ENCODE measurements at regions not wholly inside any gene's neighbourhood (a gene's known extent, or its start where the extent isn't known, plus 50 kb on each side); places are given as distances from the start of the nearest gene placed in this dataset.
"Not testable (repeated sequence)": the region's sequence is repeated elsewhere in the genome, so short reads cannot be mapped to it uniquely, and the experiment has no call there.

DNA sequence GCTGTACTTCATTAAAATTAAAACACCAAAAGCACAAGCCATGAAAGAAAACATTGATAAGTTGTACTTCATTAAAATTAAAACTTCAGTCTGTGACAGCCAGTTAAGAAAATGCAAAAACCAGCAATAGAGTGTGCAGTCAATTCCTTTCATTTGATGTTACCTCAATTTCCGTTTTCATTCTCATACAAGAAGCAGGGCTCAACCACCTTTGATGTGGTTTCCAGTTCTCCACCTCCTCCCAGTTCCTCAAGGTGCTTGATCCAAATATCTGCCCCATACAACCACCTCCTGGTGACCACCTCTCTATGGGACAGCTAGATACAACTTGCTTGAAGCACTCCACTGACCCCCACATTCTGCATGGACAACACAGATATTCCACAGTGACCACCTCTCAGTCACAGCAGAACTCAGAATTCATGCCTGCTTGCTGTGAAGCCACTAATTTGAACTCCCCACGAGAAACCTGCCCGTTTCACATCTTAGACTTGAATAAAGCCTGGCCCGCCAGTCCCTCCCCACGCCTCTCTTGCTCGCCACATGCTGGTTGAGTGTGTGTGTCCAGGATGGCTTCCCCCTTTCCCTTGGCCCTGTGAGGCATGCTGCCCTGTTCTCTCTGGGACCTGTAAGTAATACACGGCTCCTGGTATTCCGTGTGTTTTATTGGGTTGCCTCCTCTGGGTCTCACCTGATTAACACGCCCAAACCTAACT is 66.1 kb downstream of the FAM50B start:
- Histone ChIP-seq H3K27me3 (no peaks in the 10 kb centered on the region), H3K36me3 (replicated peaks in 1 of 2; ENCODE audit: insufficient read depth in 1 of 2, low read depth in 2 of 2) (no peaks in the 10 kb centered on the region), H3K9me3 (no peaks in the 10 kb centered on the region), H3K4me1 (peaks cover 51% of the 10 kb centered on the region), H3K27ac (no peak overlapping the region), H3K4me3 (no peak overlapping the region)
- DNase-seq, result no peak
- WGBS, 2 donors, result 84 to 96% methylated on average over 9 of the region's 9 CpGs
- ATAC-seq, result no peak
- intact Hi-C loops (cut with DNase I), result no loop called here
- TF ChIP-seq POLR2A (IDR thresholded peaks at IDR 0.05), result no peak
- TF ChIP-seq, protein P1, sequence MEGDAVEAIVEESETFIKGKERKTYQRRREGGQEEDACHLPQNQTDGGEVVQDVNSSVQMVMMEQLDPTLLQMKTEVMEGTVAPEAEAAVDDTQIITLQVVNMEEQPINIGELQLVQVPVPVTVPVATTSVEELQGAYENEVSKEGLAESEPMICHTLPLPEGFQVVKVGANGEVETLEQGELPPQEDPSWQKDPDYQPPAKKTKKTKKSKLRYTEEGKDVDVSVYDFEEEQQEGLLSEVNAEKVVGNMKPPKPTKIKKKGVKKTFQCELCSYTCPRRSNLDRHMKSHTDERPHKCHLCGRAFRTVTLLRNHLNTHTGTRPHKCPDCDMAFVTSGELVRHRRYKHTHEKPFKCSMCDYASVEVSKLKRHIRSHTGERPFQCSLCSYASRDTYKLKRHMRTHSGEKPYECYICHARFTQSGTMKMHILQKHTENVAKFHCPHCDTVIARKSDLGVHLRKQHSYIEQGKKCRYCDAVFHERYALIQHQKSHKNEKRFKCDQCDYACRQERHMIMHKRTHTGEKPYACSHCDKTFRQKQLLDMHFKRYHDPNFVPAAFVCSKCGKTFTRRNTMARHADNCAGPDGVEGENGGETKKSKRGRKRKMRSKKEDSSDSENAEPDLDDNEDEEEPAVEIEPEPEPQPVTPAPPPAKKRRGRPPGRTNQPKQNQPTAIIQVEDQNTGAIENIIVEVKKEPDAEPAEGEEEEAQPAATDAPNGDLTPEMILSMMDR (IDR thresholded peaks at IDR 0.05), result no peak

DNA sequence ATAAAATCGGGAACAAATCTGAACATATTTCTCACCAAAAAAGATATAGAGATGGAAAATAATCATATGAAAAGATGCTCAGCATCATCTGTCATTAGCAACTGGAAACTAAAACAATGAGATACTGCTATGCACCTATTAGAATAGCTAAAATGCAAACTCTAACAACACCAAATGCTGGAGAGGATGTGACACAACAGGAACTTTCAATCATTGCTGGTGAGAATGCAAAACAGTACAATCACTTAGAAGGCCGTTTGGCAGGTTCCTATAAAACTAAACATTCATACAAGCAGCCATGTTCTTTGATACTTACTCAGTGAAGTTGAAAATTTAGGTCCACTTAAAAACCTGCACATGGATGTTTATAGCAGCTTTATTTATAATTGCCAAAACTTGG is 67.0 kb downstream of the FAM50B start:
- TF ChIP-seq, protein P1 (IDR thresholded peaks at IDR 0.05), result no peak
- TF ChIP-seq POLR2A (IDR thresholded peaks at IDR 0.05), result no peak
- H3K4me1 ChIP-seq, result peaks cover 41% of the 10 kb centered on the region
- DNase-seq (no peak), ATAC-seq (no peak)
- H3K9me3 ChIP-seq, result no peaks in the 10 kb centered on the region
- 73 to 82% methylated on average over 2 of the region's 2 CpGs for WGBS, 2 donors
- no peak overlapping the region for H3K27ac ChIP-seq
- intact Hi-C loops (cut with DNase I), result no loop called here
- H3K4me3 ChIP-seq, result no peak overlapping the region
- no peaks in the 10 kb centered on the region for H3K36me3 ChIP-seq (replicated peaks in 1 of 2; ENCODE audit: insufficient read depth in 1 of 2, low read depth in 2 of 2)
- no peaks in the 10 kb centered on the region for H3K27me3 ChIP-seq

DNA sequence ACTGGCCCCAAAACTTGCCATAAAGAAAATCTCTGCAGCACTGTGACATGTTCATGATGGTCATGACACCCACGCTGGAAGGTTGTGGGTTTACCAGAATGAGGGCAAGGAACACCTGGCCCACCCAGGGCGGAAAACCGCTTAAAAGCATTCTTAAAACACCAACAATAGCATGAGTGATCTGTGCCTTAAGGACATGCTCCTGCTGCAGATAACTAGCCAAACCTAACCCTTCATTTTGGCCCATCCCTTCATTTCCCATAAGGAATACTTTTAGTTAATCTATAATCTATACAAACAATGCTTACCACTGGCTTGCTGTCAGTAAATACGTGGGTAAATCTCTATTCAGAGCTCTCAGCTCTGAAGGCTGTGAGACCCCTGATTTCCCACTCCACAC is 67.6 kb downstream of the FAM50B start:
- intact Hi-C loops (cut with DNase I), result not testable (repeated sequence)
- WGBS, 2 donors, result 36 to 83% methylated on average over 4 of the region's 4 CpGs

DNA sequence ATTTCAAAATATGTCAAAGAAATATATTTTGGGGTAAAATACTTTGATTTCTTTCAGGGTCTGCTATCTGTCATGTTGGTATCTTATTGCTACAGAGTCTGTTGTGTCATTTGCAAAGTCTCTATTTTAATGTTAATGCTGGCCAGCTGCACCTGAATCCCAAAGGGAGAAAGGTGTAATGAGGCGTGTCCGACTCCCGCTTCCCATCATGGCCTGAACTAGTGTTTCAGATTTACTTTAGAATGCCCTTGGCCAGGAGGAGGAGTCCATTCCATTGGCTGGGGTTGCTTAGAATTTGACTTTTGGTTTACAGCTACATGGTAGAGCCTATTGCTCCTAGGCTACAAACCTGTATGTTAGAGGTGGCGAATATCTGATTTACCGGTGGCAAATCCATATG is 69.3 kb downstream of the FAM50B start:
- ATAC-seq, result no peak
- intact Hi-C loops (cut with DNase I), result no loop called here
- no peak overlapping the region for H3K27ac ChIP-seq
- no peak overlapping the region for H3K4me3 ChIP-seq
- WGBS, 2 donors, result 95 to 98% methylated on average over 5 of the region's 5 CpGs
- H3K4me1 ChIP-seq, result peaks cover 18% of the 10 kb centered on the region
- no peaks in the 10 kb centered on the region for H3K27me3 ChIP-seq
- TF ChIP-seq, protein P1 (IDR thresholded peaks at IDR 0.05), result no peak
- TF ChIP-seq POLR2A (IDR thresholded peaks at IDR 0.05), result no peak
- H3K36me3 ChIP-seq (replicated peaks in 1 of 2; ENCODE audit: insufficient read depth in 1 of 2, low read depth in 2 of 2), result no peaks in the 10 kb centered on the region
- DNase-seq, result no peak
- no peaks in the 10 kb centered on the region for H3K9me3 ChIP-seq

More for the DNA sequence above, 67.6 kb downstream of the FAM50B start:
- DNase-seq; H3K4me3 ChIP-seq; H3K27me3 ChIP-seq; ATAC-seq; H3K36me3 ChIP-seq (replicated peaks in 1 of 2; ENCODE audit: insufficient read depth in 1 of 2, low read depth in 2 of 2); H3K27ac ChIP-seq; H3K9me3 ChIP-seq: not testable (repeated sequence)
- H3K4me1 ChIP-seq, result peaks cover 36% of the 10 kb centered on the region

DNA sequence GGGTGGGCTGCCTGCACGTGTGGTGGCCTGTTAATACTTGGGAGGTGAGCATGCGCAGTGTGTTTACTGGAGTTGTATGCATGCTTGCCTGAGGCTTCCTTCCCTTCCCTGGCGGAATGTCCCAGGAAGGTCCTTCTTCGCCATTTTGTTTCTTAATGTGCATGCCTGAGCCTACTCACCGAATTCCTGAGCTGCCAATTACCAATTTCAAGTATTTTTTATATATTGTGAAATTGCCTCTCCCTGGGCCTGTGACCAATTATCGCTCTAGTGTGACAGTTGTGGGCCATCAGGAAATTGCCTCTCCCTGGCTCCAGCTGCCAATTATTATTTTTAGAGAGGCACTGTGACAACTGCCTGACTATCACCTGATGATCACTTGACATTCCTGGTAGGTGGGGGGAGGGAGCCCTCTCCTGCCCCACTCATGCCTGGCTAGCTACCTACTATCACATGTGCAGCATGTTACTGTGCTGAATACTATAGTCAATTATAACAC is 70.0 kb downstream of the FAM50B start:
- Histone ChIP-seq H3K27me3 (no peaks in the 10 kb centered on the region), H3K36me3 (replicated peaks in 1 of 2; ENCODE audit: insufficient read depth in 1 of 2, low read depth in 2 of 2) (no peaks in the 10 kb centered on the region), H3K4me1 (peaks cover 14% of the 10 kb centered on the region), H3K9me3 (no peaks in the 10 kb centered on the region), H3K4me3 (no peak overlapping the region), H3K27ac (no peak overlapping the region)
- ATAC-seq (no peak), DNase-seq (no peak)
- intact Hi-C loops (cut with DNase I), result no loop called here
- 71 to 97% methylated on average over 6 of the region's 6 CpGs for WGBS, 2 donors
- TF ChIP-seq, protein P1 (IDR thresholded peaks at IDR 0.05), result no peak
- no peak for TF ChIP-seq POLR2A (IDR thresholded peaks at IDR 0.05)
